K562 (cell line): ENCODE measurements at regions not wholly inside any gene's neighbourhood (a gene's known extent, or its start where the extent isn't known, plus 50 kb on each side); places are given as distances from the start of the nearest gene placed in this dataset.

Experiments used
- ZNF23 ChIP-seq: fragments of 250-450 bp; sonication (Bioruptor Pico); IDR thresholded peaks from 2 replicates; pipeline ENCODE4 v1.4.0; 2020; ENCODE audit warnings: mild to moderate bottlenecking
- ZSCAN29 ChIP-seq: fragments of 450-650 bp; IDR thresholded peaks from 2 replicates; pipeline ENCODE4 v1.6.1; 2017
- TF ChIP-seq, protein P1 (sequence below), 3 experiments: IDR thresholded peaks in 2 of 3; conservative IDR thresholded peaks in 1 of 3; 2 replicates each; pipeline ENCODE4 v1.5.1; 2011 to 2012; ENCODE audit warnings: low read length in 3 of 3, mild to moderate bottlenecking in 3 of 3, control low read depth in 2 of 3, improper control_type of control experiment in 1 of 3, inconsistent platforms in 1 of 3, low read depth in 1 of 3, mixed read lengths in 1 of 3, moderate library complexity in 1 of 3; ENCODE audit not compliant: insufficient read depth in 2 of 3

DNA sequence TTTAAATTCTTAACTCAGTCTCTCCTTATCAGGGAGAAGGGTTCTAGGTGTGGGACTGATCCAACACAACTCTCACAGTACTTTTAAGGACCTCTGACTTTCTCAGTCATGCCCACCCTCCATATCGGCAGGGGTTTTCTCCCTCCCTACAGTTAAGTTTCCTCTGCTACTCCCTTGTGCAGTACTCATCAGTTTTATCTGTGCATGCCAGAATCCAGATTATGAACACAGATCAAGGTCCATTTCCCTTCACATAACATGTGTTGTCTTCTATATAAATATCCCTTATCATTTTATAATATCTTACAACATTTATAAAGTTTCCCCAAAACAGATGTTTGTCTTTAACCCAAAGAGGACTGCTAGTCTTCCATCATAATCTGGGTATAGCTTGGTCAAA is 986.5 kb upstream of the ARRDC3 start:
- TF ChIP-seq ZNF23 (no peak), ZSCAN29 (no peak)
- TF ChIP-seq, protein P1, sequence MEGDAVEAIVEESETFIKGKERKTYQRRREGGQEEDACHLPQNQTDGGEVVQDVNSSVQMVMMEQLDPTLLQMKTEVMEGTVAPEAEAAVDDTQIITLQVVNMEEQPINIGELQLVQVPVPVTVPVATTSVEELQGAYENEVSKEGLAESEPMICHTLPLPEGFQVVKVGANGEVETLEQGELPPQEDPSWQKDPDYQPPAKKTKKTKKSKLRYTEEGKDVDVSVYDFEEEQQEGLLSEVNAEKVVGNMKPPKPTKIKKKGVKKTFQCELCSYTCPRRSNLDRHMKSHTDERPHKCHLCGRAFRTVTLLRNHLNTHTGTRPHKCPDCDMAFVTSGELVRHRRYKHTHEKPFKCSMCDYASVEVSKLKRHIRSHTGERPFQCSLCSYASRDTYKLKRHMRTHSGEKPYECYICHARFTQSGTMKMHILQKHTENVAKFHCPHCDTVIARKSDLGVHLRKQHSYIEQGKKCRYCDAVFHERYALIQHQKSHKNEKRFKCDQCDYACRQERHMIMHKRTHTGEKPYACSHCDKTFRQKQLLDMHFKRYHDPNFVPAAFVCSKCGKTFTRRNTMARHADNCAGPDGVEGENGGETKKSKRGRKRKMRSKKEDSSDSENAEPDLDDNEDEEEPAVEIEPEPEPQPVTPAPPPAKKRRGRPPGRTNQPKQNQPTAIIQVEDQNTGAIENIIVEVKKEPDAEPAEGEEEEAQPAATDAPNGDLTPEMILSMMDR (IDR thresholded peaks at IDR 0.05 in 2 of 3, conservative IDR thresholded peaks at IDR 0.05 in 1 of 3; ENCODE audit: insufficient read depth in 2 of 3, low read depth in 1 of 3, low read length in 3 of 3): no peak
